ENCODE measurements at regions not wholly inside any gene's neighbourhood (a gene's known extent, or its start where the extent isn't known, plus 50 kb on each side); places are given as distances from the start of the nearest gene placed in this dataset.
"Not testable (repeated sequence)": the region's sequence is repeated elsewhere in the genome, so short reads cannot be mapped to it uniquely, and the experiment has no call there.

- Histone ChIP-seq H3K9ac (ENCODE audit: insufficient read length, low read depth) (no peak overlapping the region), H3K4me1 (ENCODE audit: insufficient read depth, insufficient read length) (no peaks in the 10 kb centered on the region), H3K9me3 (ENCODE audit: insufficient read depth, low read length) (no peaks in the 10 kb centered on the region), H3K4me3 (ENCODE audit: insufficient read length, low read depth) (no peak overlapping the region), H3K27me3 (ENCODE audit: insufficient read depth, insufficient read length) (no peaks in the 10 kb centered on the region), H3K36me3 (ENCODE audit: insufficient read depth, insufficient read length, low read length) (no peaks in the 10 kb centered on the region)
- TF ChIP-seq YY1 (IDR thresholded peaks at IDR 0.05; ENCODE audit: insufficient read depth, insufficient read length) (no peak), ZNF274 (IDR thresholded peaks at IDR 0.05; ENCODE audit: low read depth, low read length) (no peak)
- no peak for DNase-seq (ENCODE audit: low read depth, low spot score)
Measured at GRCh38 chr4:79666875-79667274, 258.8 kb upstream of the GK2 start.

- no peak overlapping the region for H3K9ac ChIP-seq (ENCODE audit: insufficient read length, low read depth)
- H3K4me1 ChIP-seq (ENCODE audit: insufficient read depth, insufficient read length): no peaks in the 10 kb centered on the region
- TF ChIP-seq ZNF274 (IDR thresholded peaks at IDR 0.05; ENCODE audit: low read depth, low read length) (no peak), SUZ12 (IDR thresholded peaks at IDR 0.05; ENCODE audit: extremely low read depth, insufficient read depth, insufficient read length) (no peak), YY1 (IDR thresholded peaks at IDR 0.05; ENCODE audit: insufficient read depth, insufficient read length) (no peak)
- no peaks in the 10 kb centered on the region for H3K27me3 ChIP-seq (ENCODE audit: insufficient read depth, insufficient read length)
- H3K36me3 ChIP-seq (ENCODE audit: insufficient read depth, insufficient read length, low read length): no peaks in the 10 kb centered on the region
- no peaks in the 10 kb centered on the region for H3K9me3 ChIP-seq (ENCODE audit: insufficient read depth, low read length)
- H3K4me3 ChIP-seq (ENCODE audit: insufficient read length, low read depth): no peak overlapping the region
- no peak for DNase-seq (ENCODE audit: low read depth, low spot score)
Measured at GRCh38 chr4:79666112-79666511, 258.1 kb upstream of the GK2 start.

- no peaks in the 10 kb centered on the region for H3K4me1 ChIP-seq (ENCODE audit: insufficient read depth, insufficient read length)
- TF ChIP-seq ZNF274 (IDR thresholded peaks at IDR 0.05; ENCODE audit: low read depth, low read length) (no peak), SUZ12 (IDR thresholded peaks at IDR 0.05; ENCODE audit: extremely low read depth, insufficient read depth, insufficient read length) (no peak), YY1 (IDR thresholded peaks at IDR 0.05; ENCODE audit: insufficient read depth, insufficient read length) (no peak)
- no peaks in the 10 kb centered on the region for H3K27me3 ChIP-seq (ENCODE audit: insufficient read depth, insufficient read length)
Measured at GRCh38 chr4:79663865-79664264, 255.8 kb upstream of the GK2 start.

GRCh38 chr4:79663141-79663540 is 255.1 kb upstream of the GK2 start:
- no peak for DNase-seq (ENCODE audit: low read depth, low spot score)
- Histone ChIP-seq H3K36me3 (ENCODE audit: insufficient read depth, insufficient read length, low read length) (no peaks in the 10 kb centered on the region), H3K4me1 (ENCODE audit: insufficient read depth, insufficient read length) (no peaks in the 10 kb centered on the region), H3K9me3 (ENCODE audit: insufficient read depth, low read length) (no peaks in the 10 kb centered on the region), H3K4me3 (ENCODE audit: insufficient read length, low read depth) (no peak overlapping the region), H3K9ac (ENCODE audit: insufficient read length, low read depth) (no peak overlapping the region), H3K27me3 (ENCODE audit: insufficient read depth, insufficient read length) (no peaks in the 10 kb centered on the region)
- TF ChIP-seq YY1 (IDR thresholded peaks at IDR 0.05; ENCODE audit: insufficient read depth, insufficient read length) (no peak), SUZ12 (IDR thresholded peaks at IDR 0.05; ENCODE audit: extremely low read depth, insufficient read depth, insufficient read length) (no peak), ZNF274 (IDR thresholded peaks at IDR 0.05; ENCODE audit: low read depth, low read length) (no peak)

More at GRCh38 chr4:79663865-79664264, 255.8 kb upstream of the GK2 start:
- Histone ChIP-seq H3K9ac (ENCODE audit: insufficient read length, low read depth) (no peak overlapping the region), H3K9me3 (ENCODE audit: insufficient read depth, low read length) (no peaks in the 10 kb centered on the region), H3K36me3 (ENCODE audit: insufficient read depth, insufficient read length, low read length) (no peaks in the 10 kb centered on the region), H3K4me3 (ENCODE audit: insufficient read length, low read depth) (no peak overlapping the region)
- DNase-seq (ENCODE audit: low read depth, low spot score): no peak

GRCh38 chr4:79662651-79663050 is 254.6 kb upstream of the GK2 start:
- Histone ChIP-seq H3K9me3 (ENCODE audit: insufficient read depth, low read length) (no peaks in the 10 kb centered on the region), H3K9ac (ENCODE audit: insufficient read length, low read depth) (no peak overlapping the region), H3K36me3 (ENCODE audit: insufficient read depth, insufficient read length, low read length) (no peaks in the 10 kb centered on the region), H3K4me1 (ENCODE audit: insufficient read depth, insufficient read length) (no peaks in the 10 kb centered on the region), H3K4me3 (ENCODE audit: insufficient read length, low read depth) (no peak overlapping the region), H3K27me3 (ENCODE audit: insufficient read depth, insufficient read length) (no peaks in the 10 kb centered on the region)
- TF ChIP-seq YY1 (IDR thresholded peaks at IDR 0.05; ENCODE audit: insufficient read depth, insufficient read length) (no peak), SUZ12 (IDR thresholded peaks at IDR 0.05; ENCODE audit: extremely low read depth, insufficient read depth, insufficient read length) (no peak), ZNF274 (IDR thresholded peaks at IDR 0.05; ENCODE audit: low read depth, low read length) (no peak)
- no peak for DNase-seq (ENCODE audit: low read depth, low spot score)

- H3K4me1 ChIP-seq (ENCODE audit: insufficient read depth, insufficient read length): no peaks in the 10 kb centered on the region
- no peaks in the 10 kb centered on the region for H3K27me3 ChIP-seq (ENCODE audit: insufficient read depth, insufficient read length)
- DNase-seq (ENCODE audit: low read depth, low spot score): no peak
- H3K9ac ChIP-seq (ENCODE audit: insufficient read length, low read depth): no peak overlapping the region
- no peaks in the 10 kb centered on the region for H3K36me3 ChIP-seq (ENCODE audit: insufficient read depth, insufficient read length, low read length)
- H3K9me3 ChIP-seq (ENCODE audit: insufficient read depth, low read length): no peaks in the 10 kb centered on the region
- TF ChIP-seq ZNF274 (IDR thresholded peaks at IDR 0.05; ENCODE audit: low read depth, low read length): no peak
- TF ChIP-seq SUZ12 (IDR thresholded peaks at IDR 0.05; ENCODE audit: extremely low read depth, insufficient read depth, insufficient read length): no peak
- TF ChIP-seq YY1 (IDR thresholded peaks at IDR 0.05; ENCODE audit: insufficient read depth, insufficient read length): no peak
- no peak overlapping the region for H3K4me3 ChIP-seq (ENCODE audit: insufficient read length, low read depth)
Measured at GRCh38 chr4:79661196-79661595, 253.2 kb upstream of the GK2 start.

GRCh38 chr4:79659308-79659870 is 251.4 kb upstream of the GK2 start:
- H3K9me3 ChIP-seq (ENCODE audit: insufficient read depth, low read length); H3K27me3 ChIP-seq (ENCODE audit: insufficient read depth, insufficient read length); DNase-seq (ENCODE audit: low read depth, low spot score); H3K36me3 ChIP-seq (ENCODE audit: insufficient read depth, insufficient read length, low read length); H3K4me1 ChIP-seq (ENCODE audit: insufficient read depth, insufficient read length); H3K9ac ChIP-seq (ENCODE audit: insufficient read length, low read depth); H3K4me3 ChIP-seq (ENCODE audit: insufficient read length, low read depth): not testable (repeated sequence)

- Histone ChIP-seq H3K9ac (ENCODE audit: insufficient read length, low read depth) (no peak overlapping the region), H3K9me3 (ENCODE audit: insufficient read depth, low read length) (no peaks in the 10 kb centered on the region)
Measured at GRCh38 chr4:79657379-79657778, 249.4 kb upstream of the GK2 start.

More at GRCh38 chr4:79657379-79657778, 249.4 kb upstream of the GK2 start:
- DNase-seq (ENCODE audit: low read depth, low spot score): no peak
- Histone ChIP-seq H3K36me3 (ENCODE audit: insufficient read depth, insufficient read length, low read length) (no peaks in the 10 kb centered on the region), H3K4me3 (ENCODE audit: insufficient read length, low read depth) (no peak overlapping the region), H3K4me1 (ENCODE audit: insufficient read depth, insufficient read length) (no peaks in the 10 kb centered on the region), H3K27me3 (ENCODE audit: insufficient read depth, insufficient read length) (no peaks in the 10 kb centered on the region)
- TF ChIP-seq ZNF274 (IDR thresholded peaks at IDR 0.05; ENCODE audit: low read depth, low read length) (no peak), YY1 (IDR thresholded peaks at IDR 0.05; ENCODE audit: insufficient read depth, insufficient read length) (no peak), SUZ12 (IDR thresholded peaks at IDR 0.05; ENCODE audit: extremely low read depth, insufficient read depth, insufficient read length) (no peak)
